ENCODE measurements at regions not wholly inside any gene's neighbourhood (a gene's known extent, or its start where the extent isn't known, plus 50 kb on each side); places are given as distances from the start of the nearest gene placed in this dataset.

DNA sequence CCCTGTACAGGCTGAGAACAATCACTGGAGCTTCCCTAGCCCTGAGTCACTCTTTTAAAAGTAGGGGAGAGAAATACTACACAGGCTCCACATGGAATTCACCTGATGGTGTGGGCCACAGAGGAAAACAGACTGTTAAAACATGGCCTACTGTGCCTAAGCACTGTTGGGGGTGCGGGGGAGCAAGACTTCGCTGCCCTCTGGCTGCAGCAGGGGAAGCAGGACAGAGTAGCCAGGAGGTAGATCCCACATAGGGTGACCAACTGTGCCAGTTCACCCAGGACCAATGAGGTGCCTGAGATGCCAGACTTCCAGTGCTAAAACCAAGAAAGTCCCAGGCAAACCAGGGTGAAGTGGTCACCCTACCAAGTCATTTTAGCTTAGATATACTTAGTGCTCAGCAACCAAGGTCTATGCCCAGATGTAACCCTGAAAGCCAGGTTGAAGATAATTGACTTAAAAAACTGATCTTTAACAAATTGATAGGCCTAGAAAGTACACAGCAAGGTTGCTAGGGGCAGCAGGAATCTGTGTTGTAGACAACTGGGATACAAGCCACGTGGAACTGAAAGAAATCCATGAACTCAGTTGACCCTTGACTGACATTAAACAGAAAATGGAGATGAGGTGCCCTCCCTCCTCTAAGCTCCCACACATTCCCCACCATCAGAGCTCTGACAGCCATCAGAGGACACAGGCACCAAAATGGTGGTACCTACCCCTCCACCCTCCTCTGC is 344.2 kb upstream of the PPP2R3A start:
- no peak overlapping the region for H3K4me3 ChIP-seq (ENCODE audit: low read depth, low read length)
- TF ChIP-seq CTCF (conservative IDR thresholded peaks at IDR 0.05; ENCODE audit: low read depth, low read length) = no peak
- DNase-seq (ENCODE audit: low read depth) = no peak

- TF ChIP-seq CTCF (conservative IDR thresholded peaks at IDR 0.05; ENCODE audit: low read depth, low read length) = no peak
- DNase-seq (ENCODE audit: low read depth) = no peak
- no peak overlapping the region for H3K4me3 ChIP-seq (ENCODE audit: low read depth, low read length)
Measured at GRCh38 chr3:135622215-135622614, 343.3 kb upstream of the PPP2R3A start.

DNA sequence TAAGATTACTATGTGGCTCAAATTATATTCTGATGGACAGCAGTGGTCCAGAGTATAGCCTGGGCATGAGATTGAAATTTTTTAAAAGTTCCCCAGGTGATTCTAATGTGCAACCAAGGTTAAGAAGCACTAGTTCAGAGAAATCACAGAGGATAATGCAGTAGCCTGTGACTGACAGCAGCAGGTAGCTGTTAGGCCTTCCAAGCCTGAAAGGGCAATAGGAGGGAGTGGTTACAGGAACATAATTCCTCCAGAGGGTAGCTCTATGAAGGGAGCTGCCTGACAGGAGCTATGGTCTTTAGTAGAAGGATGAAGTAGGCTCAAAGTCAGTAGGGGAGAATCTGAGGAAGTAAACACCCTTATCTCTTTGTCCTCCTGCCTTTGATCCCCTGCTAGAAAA is 342.9 kb upstream of the PPP2R3A start:
- TF ChIP-seq CTCF (conservative IDR thresholded peaks at IDR 0.05; ENCODE audit: low read depth, low read length) = no peak
- DNase-seq (ENCODE audit: low read depth) = no peak

DNA sequence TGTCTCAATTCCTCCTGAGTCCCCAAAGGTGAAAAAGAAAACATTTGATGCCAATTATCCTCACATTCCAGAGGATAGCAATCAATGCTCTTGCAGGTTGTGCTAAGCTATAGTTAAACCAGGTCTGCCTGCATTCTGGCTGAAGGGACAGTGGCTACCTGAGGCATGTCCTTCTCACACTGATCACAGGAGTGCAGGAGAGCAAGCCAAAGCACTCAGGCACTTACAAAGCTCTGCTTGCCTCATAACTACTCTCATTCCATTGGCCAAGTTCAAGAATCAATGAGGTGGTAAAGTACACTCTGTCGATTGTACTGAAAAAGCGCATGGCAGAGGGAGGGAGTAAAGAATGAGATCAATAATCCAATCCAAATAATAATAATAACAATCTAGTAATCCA is 342.0 kb upstream of the PPP2R3A start:
- no peak for DNase-seq (ENCODE audit: low read depth)
- no peak overlapping the region for H3K4me3 ChIP-seq (ENCODE audit: low read depth, low read length)
- no peak for TF ChIP-seq CTCF (conservative IDR thresholded peaks at IDR 0.05; ENCODE audit: low read depth, low read length)

More for the DNA sequence above, 342.9 kb upstream of the PPP2R3A start:
- no peak overlapping the region for H3K4me3 ChIP-seq (ENCODE audit: low read depth, low read length)

- no peak for DNase-seq (ENCODE audit: low read depth)
- TF ChIP-seq CTCF (conservative IDR thresholded peaks at IDR 0.05; ENCODE audit: low read depth, low read length) = no peak
- H3K4me3 ChIP-seq (ENCODE audit: low read depth, low read length) = no peak overlapping the region
Measured at GRCh38 chr3:135627057-135627456, 338.5 kb upstream of the PPP2R3A start.

GRCh38 chr3:135629701-135630408 is 335.7 kb upstream of the PPP2R3A start:
- no peak overlapping the region for H3K4me3 ChIP-seq (ENCODE audit: low read depth, low read length)
- DNase-seq (ENCODE audit: low read depth) = no peak
- TF ChIP-seq CTCF (conservative IDR thresholded peaks at IDR 0.05; ENCODE audit: low read depth, low read length) = no peak
